ENCODE measurements at regions not wholly inside any gene's neighbourhood (a gene's known extent, or its start where the extent isn't known, plus 50 kb on each side); places are given as distances from the start of the nearest gene placed in this dataset.

DNA sequence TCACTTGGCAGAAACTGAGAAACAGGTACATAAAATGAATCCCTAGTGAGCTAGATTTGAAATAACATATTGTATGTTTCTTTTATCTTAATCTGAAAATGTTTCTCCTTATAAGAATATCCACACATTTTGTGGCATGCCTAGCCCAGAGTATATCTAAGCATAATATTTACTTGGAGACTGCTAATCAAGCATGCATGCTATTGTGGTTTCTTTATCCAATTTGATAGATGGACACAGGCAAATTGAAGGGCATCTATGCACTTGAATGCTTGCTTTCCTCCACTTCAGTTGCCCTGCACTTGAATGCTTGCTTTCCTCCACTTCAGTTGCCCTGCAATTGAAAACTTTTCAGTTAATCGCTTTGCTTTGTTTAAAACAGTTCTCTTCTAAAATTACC, 729.8 kb downstream of the TBC1D32 start:
- H3K36me3 ChIP-seq (ENCODE audit: control insufficient read depth, insufficient read depth, low read length): no peaks in the 10 kb centered on the region
- H3K4me3 ChIP-seq (ENCODE audit: low read length): no peak overlapping the region
- no peak overlapping the region for H3K9ac ChIP-seq (ENCODE audit: low read length)
- H3K27me3 ChIP-seq (ENCODE audit: control insufficient read depth, insufficient read depth, low read length): no peaks in the 10 kb centered on the region
- H3K27ac ChIP-seq (ENCODE audit: low read depth, low read length): no peak overlapping the region
- H3K4me1 ChIP-seq (ENCODE audit: control insufficient read depth, insufficient read depth, low read length): no peaks in the 10 kb centered on the region

DNA sequence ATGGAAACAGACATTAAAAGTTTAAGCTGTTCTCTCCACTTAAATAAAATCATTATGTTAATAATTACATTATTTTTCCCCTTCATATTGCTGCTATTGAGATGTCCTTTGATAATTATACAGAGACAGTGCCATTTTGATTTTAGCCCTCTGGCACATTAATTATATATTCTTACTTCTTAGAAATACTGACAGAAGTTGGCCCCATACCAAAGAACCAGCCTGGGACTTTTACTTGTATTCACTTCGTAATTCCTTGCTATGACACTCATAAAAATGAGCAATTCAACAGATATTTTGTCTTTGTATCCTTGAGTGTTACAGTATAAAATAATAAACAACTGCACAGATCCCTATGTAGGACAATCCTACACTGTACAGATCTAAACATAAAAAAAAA, 743.7 kb downstream of the TBC1D32 start:
- Histone ChIP-seq H3K4me1 (ENCODE audit: control insufficient read depth, insufficient read depth, low read length) (no peaks in the 10 kb centered on the region), H3K36me3 (ENCODE audit: control insufficient read depth, insufficient read depth, low read length) (no peaks in the 10 kb centered on the region), H3K9ac (ENCODE audit: low read length) (no peak overlapping the region), H3K4me3 (ENCODE audit: low read length) (no peak overlapping the region), H3K27me3 (ENCODE audit: control insufficient read depth, insufficient read depth, low read length) (no peaks in the 10 kb centered on the region), H3K27ac (ENCODE audit: low read depth, low read length) (no peak overlapping the region)

DNA sequence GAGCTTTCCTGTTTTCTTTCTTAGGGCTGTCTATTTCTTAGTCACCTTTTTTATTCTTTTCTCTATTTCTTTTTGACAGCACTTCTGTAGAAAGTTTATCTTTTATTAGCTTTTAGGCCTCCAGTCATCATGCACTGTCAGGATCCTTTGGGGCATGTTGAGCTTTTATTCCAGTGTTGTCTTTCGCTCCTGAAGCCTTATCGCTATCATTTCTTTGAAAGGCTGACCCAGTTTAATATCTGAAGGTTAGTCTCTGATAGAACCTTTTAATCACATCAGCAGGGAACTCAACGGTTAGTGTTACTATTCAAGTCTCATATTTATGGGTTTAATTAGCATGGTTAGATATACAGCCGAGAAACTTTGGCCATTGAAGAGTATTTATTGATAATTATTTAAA, 745.9 kb downstream of the TBC1D32 start:
- H3K4me1 ChIP-seq (ENCODE audit: control insufficient read depth, insufficient read depth, low read length): no peaks in the 10 kb centered on the region
- no peaks in the 10 kb centered on the region for H3K36me3 ChIP-seq (ENCODE audit: control insufficient read depth, insufficient read depth, low read length)
- no peak overlapping the region for H3K27ac ChIP-seq (ENCODE audit: low read depth, low read length)
- H3K4me3 ChIP-seq (ENCODE audit: low read length): no peak overlapping the region
- H3K27me3 ChIP-seq (ENCODE audit: control insufficient read depth, insufficient read depth, low read length): no peaks in the 10 kb centered on the region
- no peak overlapping the region for H3K9ac ChIP-seq (ENCODE audit: low read length)

DNA sequence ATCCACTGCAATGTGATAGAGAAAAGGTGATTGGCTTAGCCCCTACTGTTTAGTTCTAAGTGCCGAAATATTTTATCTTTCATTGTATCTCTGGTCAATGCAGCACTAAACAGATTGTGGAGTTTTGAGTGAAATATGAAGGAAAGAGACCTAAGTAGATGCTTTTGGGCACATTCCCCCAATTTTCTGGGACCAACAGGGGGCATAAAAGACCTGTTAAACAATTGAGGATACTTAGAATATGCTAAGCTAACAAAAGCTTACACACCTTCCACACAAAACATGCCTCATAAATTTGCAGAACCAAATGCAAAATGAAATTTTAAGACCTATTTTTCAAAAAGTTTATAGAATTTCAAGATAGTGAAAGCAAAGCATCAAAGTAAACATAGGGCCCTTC, 746.9 kb downstream of the TBC1D32 start:
- no peaks in the 10 kb centered on the region for H3K36me3 ChIP-seq (ENCODE audit: control insufficient read depth, insufficient read depth, low read length)
- no peak overlapping the region for H3K4me3 ChIP-seq (ENCODE audit: low read length)
- H3K27me3 ChIP-seq (ENCODE audit: control insufficient read depth, insufficient read depth, low read length): no peaks in the 10 kb centered on the region
- H3K27ac ChIP-seq (ENCODE audit: low read depth, low read length): no peak overlapping the region
- H3K9ac ChIP-seq (ENCODE audit: low read length): no peak overlapping the region
- no peaks in the 10 kb centered on the region for H3K4me1 ChIP-seq (ENCODE audit: control insufficient read depth, insufficient read depth, low read length)

DNA sequence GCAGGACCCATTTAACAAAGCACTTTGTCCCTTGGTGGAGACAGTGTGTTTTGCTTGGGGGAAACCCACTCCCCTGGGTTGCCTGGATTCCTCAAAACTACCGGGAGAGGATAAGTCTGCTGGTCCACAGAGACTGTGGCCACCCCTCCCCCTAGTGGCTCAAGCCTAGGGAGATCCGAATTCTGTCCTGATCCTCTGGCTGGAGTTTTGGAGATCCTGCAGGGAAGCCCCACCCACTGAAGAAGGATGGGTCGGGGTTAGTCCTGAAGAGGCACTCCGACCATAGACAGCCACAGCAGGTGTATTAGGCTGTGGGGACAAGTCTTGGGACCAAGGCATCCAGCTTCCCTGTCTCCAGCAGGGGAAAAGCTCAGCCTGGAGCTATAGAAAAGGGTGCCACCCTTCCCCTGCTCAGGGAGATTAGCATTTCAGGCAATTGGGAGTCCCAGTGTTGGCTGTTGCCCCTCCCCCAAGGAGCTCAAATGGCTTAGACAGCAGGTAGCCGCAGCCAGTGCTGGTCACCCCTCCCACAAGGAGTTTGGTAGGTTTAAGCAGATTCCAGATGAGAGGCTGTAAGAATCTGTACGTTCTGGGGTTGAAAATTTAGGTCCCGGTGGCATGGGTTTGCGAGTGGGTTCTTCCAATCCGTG, 750.0 kb downstream of the TBC1D32 start:
- H3K36me3 ChIP-seq (ENCODE audit: control insufficient read depth, insufficient read depth, low read length): no peaks in the 10 kb centered on the region
- H3K27me3 ChIP-seq (ENCODE audit: control insufficient read depth, insufficient read depth, low read length): no peaks in the 10 kb centered on the region
- H3K9ac ChIP-seq (ENCODE audit: low read length): no peak overlapping the region
- no peak overlapping the region for H3K4me3 ChIP-seq (ENCODE audit: low read length)
- H3K27ac ChIP-seq (ENCODE audit: low read depth, low read length): no peak overlapping the region
- H3K4me1 ChIP-seq (ENCODE audit: control insufficient read depth, insufficient read depth, low read length): no peaks in the 10 kb centered on the region

DNA sequence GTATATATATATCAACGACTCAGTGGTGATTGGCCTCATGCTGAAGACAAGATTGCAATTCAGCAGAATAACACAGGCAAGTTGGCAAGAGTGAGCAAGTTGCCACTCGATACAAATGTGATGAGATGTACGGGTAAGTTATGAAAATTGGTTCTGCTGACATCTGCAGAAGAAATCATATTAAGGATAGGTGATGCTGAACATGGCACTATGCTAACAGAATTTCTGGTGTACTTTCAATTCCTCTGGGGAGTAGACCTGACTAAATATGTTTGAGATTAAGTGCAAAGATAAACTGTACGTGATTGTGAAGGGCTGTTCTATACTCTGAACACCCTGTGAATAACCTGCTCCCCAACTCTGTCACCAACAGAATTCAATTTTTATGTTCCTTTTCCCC, 758.2 kb downstream of the TBC1D32 start:
- Histone ChIP-seq H3K27me3 (ENCODE audit: control insufficient read depth, insufficient read depth, low read length) (no peaks in the 10 kb centered on the region), H3K27ac (ENCODE audit: low read depth, low read length) (no peak overlapping the region), H3K36me3 (ENCODE audit: control insufficient read depth, insufficient read depth, low read length) (no peaks in the 10 kb centered on the region), H3K9ac (ENCODE audit: low read length) (no peak overlapping the region), H3K4me3 (ENCODE audit: low read length) (no peak overlapping the region), H3K4me1 (ENCODE audit: control insufficient read depth, insufficient read depth, low read length) (no peaks in the 10 kb centered on the region)

DNA sequence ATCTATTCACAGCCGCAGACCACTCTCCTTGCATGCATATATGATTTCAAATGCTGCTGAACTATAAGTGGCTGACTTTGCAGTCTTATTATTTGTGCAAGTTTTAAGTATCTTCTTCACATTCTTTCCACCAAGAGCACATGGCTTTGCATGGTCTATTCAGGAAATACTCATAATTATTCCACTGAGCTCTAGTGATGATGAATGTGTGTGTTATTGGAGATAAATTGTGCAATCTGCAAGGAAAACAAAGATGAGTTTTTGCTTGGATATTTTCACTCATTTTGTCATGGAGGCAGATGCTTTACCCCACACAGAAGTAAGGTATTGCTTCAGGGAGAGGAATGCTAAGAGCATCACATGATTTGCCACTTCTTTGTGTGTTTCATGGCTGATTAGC, 764.6 kb downstream of the TBC1D32 start:
- Histone ChIP-seq H3K36me3 (ENCODE audit: control insufficient read depth, insufficient read depth, low read length) (no peaks in the 10 kb centered on the region), H3K9ac (ENCODE audit: low read length) (no peak overlapping the region), H3K27ac (ENCODE audit: low read depth, low read length) (no peak overlapping the region), H3K27me3 (ENCODE audit: control insufficient read depth, insufficient read depth, low read length) (no peaks in the 10 kb centered on the region), H3K4me3 (ENCODE audit: low read length) (no peak overlapping the region), H3K4me1 (ENCODE audit: control insufficient read depth, insufficient read depth, low read length) (no peaks in the 10 kb centered on the region)

DNA sequence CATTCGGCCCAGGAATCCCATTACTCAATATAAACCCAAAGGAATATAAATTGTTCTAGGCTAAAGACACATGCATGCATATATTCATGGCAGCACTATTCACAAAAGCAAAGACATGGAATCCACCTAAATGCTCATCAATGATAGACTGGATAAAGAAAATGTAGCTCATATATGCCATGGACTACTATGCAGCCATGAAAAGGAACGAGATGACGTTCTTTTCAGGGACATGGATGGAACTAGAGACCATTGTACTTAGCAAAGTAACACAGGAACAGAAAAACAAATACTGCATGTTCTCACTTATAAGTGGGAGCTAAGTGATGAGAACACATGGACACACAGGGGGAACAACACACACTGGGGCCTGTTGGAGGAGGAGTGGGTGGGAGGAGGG, 769.5 kb downstream of the TBC1D32 start:
- Histone ChIP-seq H3K27ac (ENCODE audit: low read depth, low read length) (no peak overlapping the region), H3K27me3 (ENCODE audit: control insufficient read depth, insufficient read depth, low read length) (no peaks in the 10 kb centered on the region), H3K36me3 (ENCODE audit: control insufficient read depth, insufficient read depth, low read length) (no peaks in the 10 kb centered on the region), H3K9ac (ENCODE audit: low read length) (no peak overlapping the region), H3K4me3 (ENCODE audit: low read length) (no peak overlapping the region), H3K4me1 (ENCODE audit: control insufficient read depth, insufficient read depth, low read length) (no peaks in the 10 kb centered on the region)

DNA sequence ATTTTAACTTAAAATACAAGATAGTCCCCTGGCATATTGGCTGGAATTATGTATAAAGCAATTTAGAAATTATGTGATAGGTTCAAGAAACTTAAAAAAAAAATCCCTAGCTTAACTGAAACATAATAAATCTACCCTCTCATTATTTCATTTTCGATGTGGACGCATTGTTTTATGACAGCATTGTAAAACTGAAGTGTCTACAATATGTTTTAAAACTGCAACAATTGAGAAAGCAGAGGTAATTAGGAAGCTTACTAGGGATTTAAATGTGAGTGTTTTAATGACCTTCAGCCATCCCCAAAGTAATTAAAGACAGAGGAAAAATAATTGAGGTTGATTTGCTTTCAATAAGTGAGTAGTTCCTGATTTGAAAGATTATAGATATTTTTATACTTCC, 776.0 kb downstream of the TBC1D32 start:
- H3K4me1 ChIP-seq (ENCODE audit: control insufficient read depth, insufficient read depth, low read length): no peaks in the 10 kb centered on the region
- H3K36me3 ChIP-seq (ENCODE audit: control insufficient read depth, insufficient read depth, low read length): no peaks in the 10 kb centered on the region
- no peak overlapping the region for H3K4me3 ChIP-seq (ENCODE audit: low read length)
- H3K27me3 ChIP-seq (ENCODE audit: control insufficient read depth, insufficient read depth, low read length): no peaks in the 10 kb centered on the region
- no peak overlapping the region for H3K9ac ChIP-seq (ENCODE audit: low read length)
- H3K27ac ChIP-seq (ENCODE audit: low read depth, low read length): no peak overlapping the region

DNA sequence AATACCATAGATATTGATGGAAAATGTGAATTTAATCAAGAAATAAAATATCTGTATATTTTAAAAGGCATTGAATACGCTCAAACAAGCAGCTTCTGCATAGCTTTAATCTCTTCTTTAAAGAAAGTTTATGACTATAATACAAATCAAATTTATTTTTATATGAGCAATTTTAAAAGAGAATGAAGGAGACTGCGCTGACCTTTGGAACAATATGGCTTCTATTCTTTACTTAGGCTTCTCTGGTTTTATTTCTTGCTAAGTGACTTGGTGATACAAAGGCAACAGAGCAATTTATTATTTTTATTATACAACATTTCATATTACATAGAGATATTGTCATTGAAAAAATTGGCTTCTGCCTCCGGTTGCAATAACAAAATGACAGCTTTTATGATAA, 776.7 kb downstream of the TBC1D32 start:
- Histone ChIP-seq H3K4me1 (ENCODE audit: control insufficient read depth, insufficient read depth, low read length) (no peaks in the 10 kb centered on the region), H3K36me3 (ENCODE audit: control insufficient read depth, insufficient read depth, low read length) (no peaks in the 10 kb centered on the region), H3K9ac (ENCODE audit: low read length) (no peak overlapping the region), H3K27me3 (ENCODE audit: control insufficient read depth, insufficient read depth, low read length) (no peaks in the 10 kb centered on the region), H3K27ac (ENCODE audit: low read depth, low read length) (no peak overlapping the region), H3K4me3 (ENCODE audit: low read length) (no peak overlapping the region)

DNA sequence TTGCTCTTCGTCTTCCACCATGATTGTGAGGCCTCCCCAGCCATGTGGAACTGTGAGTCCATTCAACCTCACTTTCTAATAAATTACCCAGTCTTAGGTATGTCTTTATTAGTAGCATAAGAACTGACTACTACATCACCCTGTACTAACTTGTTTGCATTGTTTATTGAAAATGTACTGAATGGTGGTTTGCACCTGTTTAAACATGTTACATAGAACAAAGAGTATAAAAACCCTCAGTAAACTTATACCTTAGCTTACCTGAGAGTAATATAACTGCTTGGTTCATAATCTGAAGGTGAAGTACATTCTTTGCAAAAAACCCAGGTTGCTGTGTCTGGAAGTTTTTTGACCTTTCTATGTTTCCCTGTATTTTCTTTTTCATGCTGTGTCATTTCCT, 777.8 kb downstream of the TBC1D32 start:
- H3K27ac ChIP-seq (ENCODE audit: low read depth, low read length): no peak overlapping the region
- H3K4me3 ChIP-seq (ENCODE audit: low read length): no peak overlapping the region
- no peaks in the 10 kb centered on the region for H3K4me1 ChIP-seq (ENCODE audit: control insufficient read depth, insufficient read depth, low read length)
- no peak overlapping the region for H3K9ac ChIP-seq (ENCODE audit: low read length)
- no peaks in the 10 kb centered on the region for H3K27me3 ChIP-seq (ENCODE audit: control insufficient read depth, insufficient read depth, low read length)
- no peaks in the 10 kb centered on the region for H3K36me3 ChIP-seq (ENCODE audit: control insufficient read depth, insufficient read depth, low read length)

DNA sequence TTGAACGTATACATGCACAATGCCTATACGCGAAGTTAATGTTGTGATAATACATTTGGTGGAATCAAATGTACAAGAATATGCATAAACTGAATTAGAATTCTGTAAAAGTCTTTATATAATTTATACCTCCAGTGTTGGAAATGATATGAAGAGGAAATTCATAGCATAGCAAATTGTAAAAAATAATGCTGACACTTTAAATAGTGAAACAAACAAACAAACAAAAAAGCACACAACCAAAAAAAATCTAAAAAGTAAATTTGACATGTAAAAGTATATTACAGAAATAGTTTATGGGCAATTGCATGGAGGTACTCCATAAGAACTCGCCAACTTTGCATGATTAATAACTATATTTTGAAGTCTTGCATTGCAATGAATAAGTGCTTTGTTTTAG, 780.9 kb downstream of the TBC1D32 start:
- Histone ChIP-seq H3K36me3 (ENCODE audit: control insufficient read depth, insufficient read depth, low read length) (no peaks in the 10 kb centered on the region), H3K4me3 (ENCODE audit: low read length) (no peak overlapping the region), H3K4me1 (ENCODE audit: control insufficient read depth, insufficient read depth, low read length) (no peaks in the 10 kb centered on the region), H3K27ac (ENCODE audit: low read depth, low read length) (no peak overlapping the region), H3K27me3 (ENCODE audit: control insufficient read depth, insufficient read depth, low read length) (no peaks in the 10 kb centered on the region), H3K9ac (ENCODE audit: low read length) (no peak overlapping the region)

DNA sequence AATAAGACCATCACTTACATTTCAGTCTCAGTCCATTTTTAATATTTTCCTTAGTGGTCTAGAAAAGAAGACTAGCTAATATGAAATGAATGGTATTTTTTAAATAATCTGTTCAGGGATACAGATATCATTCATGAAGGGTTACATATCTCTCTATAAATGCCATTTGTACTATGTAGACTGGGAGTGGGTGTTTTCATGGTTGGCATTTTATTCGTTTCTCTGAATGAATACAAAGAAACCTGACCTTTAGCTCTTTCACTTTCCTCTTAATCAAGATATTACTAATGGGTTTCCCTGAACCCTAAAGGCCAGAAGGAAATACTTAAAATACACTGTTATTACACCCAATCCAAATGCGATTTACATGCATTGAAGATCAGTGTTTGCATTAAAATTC, 788.9 kb downstream of the TBC1D32 start:
- Histone ChIP-seq H3K36me3 (ENCODE audit: control insufficient read depth, insufficient read depth, low read length) (no peaks in the 10 kb centered on the region), H3K27ac (ENCODE audit: low read depth, low read length) (no peak overlapping the region), H3K4me3 (ENCODE audit: low read length) (no peak overlapping the region), H3K4me1 (ENCODE audit: control insufficient read depth, insufficient read depth, low read length) (no peaks in the 10 kb centered on the region), H3K27me3 (ENCODE audit: control insufficient read depth, insufficient read depth, low read length) (no peaks in the 10 kb centered on the region), H3K9ac (ENCODE audit: low read length) (no peak overlapping the region)

All from rectal smooth muscle tissue (tissue), 1 donor.